Lung microvascular endothelial cell (primary cell): ENCODE measurements at regions not wholly inside any gene's neighbourhood (a gene's known extent, or its start where the extent isn't known, plus 50 kb on each side); places are given as distances from the start of the nearest gene placed in this dataset.

Experiments
- DNase-seq, 2 donors: peaks; one replicate each; pipeline versions ENCODE4 v3.0.0 to v3.0.0-alpha.2; 2010; ENCODE audit warnings: low read depth in 2 of 2

DNA sequence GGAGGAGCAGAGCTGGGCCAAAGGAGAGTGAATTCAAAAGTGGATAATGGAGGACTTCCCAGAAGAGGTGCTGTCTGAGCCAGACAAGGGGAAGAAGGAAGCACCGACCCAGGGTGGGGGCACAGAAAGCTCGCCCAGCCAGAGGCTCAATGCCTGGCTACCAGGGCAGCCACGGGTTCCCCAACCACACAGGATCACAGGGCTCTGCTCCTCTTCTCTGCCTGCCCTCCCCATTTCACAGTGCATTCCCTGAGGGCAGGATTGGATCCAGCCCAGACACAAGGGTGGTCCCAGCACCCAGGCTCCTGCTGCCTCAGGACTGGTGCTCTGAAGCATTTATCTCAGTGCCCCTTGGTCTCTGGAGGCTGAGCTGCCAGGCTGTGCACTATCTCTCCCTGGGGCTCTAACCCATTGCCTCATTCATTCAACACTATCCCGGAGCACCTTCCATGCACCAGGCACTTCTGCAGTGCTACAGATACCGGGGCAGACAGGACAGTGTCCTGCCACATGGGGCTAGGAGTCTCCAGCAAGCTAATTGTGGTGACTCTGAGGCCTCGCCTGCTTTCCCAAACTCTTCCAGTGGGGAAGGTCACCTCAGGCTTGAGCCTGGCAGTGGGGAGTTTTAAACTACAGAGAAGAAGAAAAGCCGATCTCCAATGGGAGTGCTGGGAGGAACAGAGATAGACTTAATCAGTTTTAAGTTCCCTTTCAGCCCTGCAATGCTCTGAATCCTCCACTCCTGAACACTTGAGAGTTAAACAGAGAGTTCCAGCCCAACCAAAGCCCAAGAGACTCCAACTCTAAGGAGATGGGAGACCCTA, 201.8 kb upstream of the ZMIZ1 start:
- no peak for DNase-seq

DNA sequence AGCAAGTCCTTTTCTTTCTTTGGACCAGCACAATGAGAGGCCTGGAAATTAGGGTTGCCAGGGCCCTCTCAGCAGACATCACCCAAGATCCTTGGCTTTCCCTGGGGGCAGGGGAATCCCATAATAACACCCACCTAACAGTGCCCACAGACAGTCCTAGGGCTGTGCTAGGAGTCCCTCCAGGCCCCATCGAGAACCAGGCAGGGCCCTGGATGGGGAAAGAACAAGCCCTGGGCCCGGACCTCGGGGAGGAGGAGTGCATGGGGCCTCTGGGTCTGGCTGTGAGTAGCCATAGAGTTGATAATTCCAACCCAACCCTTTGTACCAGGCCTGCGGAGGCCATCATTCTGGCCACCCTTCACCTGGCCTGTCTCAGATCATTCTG, 201.2 kb upstream of the ZMIZ1 start:
- DNase-seq = no peak

DNA sequence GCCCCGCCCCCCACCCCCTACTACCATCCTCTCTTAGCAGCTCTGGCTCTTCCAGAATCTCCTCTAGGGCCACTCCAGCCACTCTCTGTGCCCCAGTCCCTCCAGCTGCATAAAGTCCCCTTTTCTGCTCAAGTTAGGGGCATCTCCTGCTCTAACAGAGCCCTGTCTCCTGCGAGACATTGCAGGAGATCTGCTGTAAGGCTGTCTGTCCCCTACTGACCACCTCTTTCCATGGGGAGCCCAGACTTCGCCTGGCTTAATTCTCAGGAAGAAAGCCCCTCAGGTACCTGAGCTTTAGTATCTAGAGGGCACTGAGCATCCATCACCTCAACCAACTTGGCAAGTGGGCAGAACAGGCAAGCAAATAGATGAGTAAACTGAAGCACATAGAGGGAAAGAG, 200.7 kb upstream of the ZMIZ1 start:
- DNase-seq = no peak

DNA sequence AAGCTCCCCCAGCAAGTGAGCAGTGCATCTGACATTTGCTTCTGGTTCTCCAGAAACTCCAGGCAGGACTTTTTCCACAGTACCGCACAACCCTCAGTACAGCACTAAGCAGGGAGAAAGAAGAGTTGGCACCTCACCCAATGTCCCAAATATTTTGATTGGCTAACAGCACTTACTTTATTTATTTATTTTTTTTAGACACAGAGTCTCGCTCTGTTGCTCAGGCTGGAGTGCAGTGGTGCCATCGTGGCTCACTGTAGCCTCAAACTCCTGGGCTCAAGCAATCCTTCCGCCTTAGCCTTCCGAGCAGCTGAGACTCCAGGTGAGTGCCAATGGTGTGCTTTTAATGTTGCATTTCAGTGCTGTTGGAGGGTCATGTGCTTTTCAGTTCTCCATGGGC, 200.3 kb upstream of the ZMIZ1 start:
- DNase-seq = no peak

DNA sequence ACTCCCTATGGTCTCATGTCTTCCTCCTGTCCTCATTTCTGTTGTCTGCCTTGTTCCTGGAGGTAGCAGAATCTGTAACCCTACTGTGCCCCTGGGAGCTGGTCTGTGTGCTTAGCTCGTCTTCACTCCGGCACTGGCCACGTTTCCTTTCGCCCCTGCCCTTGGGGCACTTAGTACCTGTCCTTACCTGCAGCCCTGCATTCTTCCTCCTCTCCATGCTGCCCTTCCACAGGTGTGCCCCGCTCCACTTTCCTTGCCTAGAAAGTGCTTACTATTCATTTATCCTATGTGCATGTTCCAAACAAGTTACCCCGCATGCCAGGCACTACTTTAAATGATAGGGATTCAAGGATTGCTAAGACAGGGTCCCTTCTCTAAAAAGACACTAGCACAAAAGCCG, 199.9 kb upstream of the ZMIZ1 start:
- no peak for DNase-seq

DNA sequence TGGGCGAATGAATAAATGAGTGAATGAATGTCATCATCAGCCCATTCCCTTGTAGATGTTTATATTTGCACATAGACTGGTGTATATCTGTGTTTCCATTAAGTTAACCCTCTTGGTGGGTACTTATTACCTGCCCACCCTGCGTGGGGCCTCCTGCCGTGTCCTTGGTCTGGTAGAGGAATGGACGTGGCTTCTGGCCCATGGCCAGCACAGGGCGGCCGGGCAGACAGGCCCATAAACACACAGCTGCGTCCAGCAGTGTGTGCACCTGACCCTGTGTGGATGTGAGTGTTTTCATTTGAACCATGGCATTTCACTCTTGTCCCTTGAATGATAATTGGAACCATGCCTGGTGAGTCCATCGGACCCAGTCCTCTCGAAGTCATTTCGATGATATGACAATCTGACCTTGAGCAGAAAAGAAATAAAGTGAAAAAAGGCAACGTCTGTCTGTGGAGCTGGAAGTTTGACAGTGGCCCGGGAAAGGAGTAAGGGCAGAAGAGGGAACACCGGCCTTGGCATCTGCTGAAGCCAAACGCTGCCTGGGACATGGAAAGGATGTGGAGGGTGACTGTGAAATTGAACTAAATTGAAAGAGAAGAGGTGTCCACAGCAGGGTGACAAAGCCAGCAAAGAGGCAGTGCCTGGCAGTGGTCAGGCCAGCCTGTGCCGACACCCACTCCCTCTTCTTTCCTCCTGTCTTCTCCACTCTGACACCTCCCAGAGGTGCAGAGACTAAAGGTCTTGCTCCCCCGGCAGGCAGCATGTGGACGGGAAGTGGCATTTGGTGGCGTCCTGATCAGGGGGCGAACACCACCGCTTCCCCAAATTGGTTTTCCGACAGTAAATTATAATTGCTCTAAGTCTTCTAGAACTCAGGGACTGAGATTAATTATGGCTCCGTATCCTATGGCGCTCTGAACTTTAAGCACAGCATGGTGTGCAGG, 199.0 kb upstream of the ZMIZ1 start:
- DNase-seq = no peak

DNA sequence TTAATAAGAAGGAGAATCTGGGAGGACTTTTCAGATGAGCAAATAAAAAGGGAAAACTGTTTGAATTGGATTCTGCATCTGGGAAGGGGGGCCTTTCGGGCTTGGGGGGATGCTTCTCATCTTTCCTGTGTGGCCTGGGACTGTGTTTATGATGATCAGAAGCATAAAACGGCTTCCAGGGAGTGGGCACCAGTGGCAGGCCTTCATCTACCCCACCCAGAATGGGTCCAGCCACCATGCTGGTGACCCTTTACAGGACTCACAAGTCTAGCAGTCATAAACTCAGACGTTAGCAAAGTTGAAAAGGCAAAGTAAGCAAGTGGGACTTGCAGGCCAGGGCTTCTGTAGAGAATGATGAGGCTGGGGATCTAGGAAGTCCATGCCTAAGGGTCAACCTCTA, 198.3 kb upstream of the ZMIZ1 start:
- DNase-seq = no peak

DNA sequence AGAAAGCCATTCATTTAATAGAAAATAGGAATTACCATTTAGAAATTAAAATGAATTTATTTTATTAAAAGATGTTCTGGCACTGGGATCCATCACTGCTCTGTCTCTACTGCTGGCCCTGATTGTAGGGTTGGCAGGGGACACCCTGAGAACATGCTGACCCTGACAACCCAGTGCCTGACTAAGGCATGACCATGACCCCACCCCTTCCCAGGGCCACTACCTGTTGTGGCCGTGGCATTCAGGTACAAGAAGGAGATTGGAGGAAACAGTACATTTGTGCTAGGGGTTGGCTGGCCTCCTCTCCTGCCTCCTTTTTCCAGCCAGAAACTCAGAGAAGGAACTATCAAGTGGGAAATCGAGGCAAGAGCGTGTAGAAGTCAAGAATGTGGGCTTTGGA, 197.0 kb upstream of the ZMIZ1 start:
- no peak for DNase-seq

DNA sequence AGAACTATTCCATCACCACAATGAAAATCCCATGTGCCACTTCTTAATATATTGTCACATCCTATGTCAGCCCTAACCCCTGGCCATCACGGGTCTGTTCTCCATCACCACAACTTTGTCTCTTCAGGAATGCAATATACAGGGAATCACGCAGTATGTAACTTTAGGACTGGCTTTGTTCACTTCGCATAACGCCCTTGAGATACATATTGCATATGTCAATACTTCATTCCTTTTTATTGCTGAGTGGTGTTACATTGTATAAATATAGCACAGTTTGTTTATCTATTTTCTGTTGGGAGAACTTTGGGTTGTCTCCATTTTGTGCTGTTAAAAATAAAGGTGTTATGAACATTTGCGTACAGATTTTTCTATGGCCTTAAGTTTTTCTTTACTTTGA, 195.4 kb upstream of the ZMIZ1 start:
- no peak for DNase-seq

DNA sequence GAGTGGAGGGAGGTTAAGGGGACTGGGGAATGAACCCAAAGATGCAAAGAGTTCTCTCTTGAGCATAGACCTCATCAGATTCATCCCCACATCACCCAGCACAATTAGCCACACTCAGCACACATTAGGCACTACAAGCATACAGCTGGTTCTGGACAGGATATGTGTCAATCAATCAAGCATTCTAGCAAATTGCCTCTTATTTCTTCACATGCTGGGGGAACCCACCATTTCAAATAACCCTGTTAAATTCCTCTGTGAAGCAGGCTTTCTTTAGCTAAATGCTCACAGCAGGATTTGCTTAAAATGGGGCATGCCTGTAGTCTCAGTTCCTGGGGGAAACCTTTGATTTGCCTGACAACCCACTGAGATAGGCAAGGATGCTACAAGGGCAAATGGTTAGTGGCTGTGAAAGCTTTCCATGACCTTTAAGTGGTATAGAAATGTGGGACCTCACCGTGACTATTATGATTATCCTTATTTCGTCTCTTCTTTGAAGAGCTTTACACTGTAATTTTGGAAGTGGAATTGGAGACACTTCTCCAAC, 193.4 kb upstream of the ZMIZ1 start:
- no peak for DNase-seq

DNA sequence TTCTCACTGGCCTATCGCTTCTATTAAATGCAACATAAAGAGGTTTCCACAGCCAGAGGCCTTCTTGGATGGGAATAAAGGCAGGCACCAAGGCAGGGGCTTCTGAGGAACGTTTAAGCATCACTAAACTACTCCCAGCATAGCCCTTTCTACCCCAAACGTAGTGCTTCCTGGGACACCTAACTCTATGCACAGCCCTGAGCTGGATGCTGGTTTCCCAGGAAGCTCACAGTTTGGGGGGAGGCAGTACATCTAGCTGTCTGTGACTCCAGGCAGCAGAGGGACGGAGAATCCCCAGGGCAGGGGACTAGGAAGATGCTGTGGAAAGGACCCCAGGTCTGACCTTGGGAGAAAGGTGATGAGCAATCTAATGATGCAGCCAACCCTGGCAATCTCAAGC, 192.8 kb upstream of the ZMIZ1 start:
- no peak for DNase-seq

DNA sequence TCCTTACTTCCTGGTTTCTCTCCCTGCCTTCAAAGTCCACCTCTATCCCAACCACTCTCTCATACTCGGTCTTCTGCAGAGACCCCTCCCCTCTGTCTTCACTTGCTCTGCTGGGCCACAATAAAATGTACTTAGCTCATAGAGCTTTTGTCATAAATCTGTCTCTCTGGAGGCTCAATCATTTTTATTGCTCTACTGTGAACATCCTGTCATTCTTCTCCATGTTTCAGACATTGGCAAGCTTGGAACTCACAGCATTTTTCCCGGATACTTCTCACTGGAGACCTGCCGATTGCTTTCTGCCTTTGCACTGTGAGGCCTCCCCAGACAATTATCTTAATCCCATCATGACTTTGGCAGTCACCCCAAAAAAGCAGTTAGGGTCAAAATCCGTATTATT, 192.3 kb upstream of the ZMIZ1 start:
- DNase-seq = peak in 1 of 2 donors; percentile 74

DNA sequence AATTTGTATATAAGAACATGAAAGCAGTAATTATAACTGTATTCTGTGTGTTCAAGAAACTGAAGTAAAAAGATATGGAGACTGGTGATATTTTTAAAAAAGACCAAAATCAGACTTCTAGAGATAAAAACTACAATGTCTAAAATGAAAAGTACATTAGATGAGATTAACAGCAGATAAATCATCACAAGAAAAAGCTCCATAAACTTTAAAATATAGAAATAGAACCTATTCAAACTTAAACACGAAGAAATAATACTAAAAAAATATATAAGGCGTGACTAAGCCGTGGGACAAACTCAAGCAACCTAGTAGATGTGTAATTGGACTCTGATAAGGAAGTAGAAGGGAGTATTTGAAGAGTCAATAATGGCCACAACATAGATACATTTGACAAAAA, 189.1 kb upstream of the ZMIZ1 start:
- no peak for DNase-seq

DNA sequence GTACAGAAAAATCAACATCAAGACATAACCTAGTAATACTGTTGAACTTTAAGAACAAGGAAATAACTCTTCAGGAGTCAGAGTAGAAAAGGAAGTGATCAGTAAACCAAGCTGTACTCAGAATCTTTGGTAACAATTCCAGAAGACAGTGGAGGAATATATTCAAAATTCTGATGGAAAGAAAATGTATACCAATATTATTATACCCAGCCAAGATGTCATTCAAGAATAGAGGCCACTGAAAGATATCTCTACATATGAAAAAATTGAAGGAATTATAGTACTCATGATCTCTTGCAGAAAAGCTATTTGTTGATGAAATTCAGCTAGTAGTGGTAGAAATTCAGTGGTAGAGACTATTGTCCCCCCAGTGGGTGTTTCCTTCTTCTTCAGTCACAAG, 182.6 kb upstream of the ZMIZ1 start:
- DNase-seq = no peak

DNA sequence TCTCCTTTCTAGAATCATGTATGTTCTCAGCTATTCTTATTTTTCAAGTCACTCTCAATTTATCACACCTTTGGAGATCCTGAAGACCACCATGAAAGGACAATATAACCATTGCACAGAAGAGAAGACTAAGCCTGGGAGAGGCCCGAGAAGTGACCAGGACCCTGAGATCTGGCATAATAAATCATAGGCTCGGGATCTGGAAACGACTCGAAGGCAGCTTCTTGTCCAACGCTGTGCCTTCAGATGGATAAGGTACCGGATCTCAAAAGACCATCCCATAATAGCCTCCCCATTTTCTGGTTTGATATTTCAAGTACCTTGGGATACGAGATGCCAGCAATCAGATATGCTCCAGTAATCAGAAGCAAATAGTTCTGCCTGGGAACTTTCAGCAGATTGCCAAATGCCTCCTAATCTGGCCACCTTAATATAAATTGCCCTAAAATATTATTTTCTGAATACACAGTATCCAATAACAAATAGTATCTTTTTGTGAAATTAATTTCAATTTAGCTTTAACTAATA, 179.2 kb upstream of the ZMIZ1 start:
- no peak for DNase-seq

DNA sequence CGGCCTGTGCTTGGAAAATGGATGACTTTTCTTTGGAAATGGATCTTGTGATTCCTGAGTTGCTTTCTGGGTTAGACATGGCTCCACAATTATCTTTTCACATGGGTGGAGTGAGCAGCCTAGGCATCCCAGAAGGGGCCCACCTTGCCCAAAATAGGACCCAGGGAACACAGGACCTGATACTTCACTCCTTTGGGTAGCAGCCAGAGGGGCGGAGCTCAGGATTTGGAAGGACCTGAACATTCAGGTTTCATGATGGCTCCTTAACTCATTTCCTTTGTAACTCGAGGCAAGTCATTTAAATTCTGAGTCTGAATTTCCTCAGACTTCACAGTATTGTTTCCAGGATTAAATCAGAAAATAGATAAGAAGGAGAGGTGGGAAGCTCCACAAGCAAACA, 178.3 kb upstream of the ZMIZ1 start:
- no peak for DNase-seq

DNA sequence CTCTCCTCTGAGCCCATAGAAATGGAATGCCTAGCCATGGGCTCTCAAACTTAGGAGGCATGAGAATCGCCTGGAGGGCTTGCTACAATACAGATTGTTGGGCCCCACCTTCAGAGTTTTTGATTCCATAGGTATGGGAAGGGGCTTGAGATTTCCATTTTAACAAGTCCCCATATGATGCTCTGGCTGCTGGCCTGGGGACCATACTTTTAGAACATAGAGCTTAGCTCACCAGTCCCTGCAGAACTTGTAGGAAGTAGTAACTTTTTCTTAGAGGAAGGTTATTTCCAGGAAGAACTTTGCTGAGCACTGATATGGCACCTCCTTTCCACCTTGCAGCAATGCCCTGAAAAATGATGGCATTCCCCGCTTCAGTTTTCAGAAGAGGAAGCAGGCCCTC, 177.0 kb upstream of the ZMIZ1 start:
- DNase-seq = no peak

DNA sequence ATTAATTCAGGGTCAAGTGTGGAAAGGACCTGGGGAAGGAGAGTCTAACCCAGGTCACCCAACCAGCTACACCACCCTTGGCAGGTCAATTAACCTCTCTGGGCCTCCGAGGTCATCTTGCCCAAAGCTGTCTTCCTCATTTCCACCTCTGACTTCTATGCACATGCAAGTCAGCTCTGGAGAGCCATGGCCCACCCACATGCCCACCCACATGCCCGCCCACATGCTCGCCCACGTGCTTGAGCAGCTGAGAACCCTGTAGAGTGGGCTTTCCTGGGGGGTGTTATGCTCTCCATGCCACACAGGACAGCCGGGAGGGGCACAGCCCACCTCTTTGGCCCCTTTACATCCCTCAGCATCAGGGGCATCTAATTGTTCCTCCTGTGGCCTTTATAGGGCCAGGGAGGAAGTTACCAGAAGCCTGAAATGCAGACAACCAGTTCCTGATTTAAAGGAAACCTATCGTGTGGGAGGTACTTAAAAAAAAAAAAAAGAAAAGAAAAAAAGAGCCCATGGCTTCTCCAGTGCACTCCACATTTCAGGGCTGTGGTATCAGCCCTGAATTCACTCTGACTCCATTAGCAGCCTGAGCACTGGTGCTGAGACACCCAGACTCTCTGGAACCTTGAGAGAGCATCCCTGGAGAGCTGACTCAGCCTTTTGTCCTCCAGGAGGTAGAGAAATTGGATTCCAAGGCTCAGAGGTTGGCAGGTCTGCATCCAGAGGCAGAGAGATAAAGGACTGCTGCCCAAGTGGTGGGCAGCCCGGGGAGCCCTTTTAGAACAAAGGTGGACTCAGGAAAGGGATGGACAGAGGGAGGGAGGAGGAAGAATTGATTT, 176.2 kb upstream of the ZMIZ1 start:
- DNase-seq = no peak

DNA sequence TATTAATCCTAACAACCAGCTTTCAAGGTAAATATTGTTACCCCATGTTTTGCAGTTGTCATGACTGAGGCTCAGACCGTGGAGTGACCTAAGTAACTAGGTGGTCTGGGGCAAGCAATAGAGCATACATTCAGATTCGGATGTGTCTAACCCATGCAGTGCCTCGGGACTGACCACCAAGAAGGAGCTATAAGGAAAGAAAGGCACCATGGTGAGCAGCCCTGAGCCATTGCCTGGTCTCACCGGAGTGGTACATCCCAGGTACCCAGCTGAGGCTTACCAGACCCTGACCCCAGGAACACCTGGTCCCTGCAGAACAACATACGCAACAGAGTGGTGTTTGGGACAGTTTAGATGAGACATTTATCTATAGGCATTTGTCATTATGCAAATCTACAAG, 175.5 kb upstream of the ZMIZ1 start:
- no peak for DNase-seq

DNA sequence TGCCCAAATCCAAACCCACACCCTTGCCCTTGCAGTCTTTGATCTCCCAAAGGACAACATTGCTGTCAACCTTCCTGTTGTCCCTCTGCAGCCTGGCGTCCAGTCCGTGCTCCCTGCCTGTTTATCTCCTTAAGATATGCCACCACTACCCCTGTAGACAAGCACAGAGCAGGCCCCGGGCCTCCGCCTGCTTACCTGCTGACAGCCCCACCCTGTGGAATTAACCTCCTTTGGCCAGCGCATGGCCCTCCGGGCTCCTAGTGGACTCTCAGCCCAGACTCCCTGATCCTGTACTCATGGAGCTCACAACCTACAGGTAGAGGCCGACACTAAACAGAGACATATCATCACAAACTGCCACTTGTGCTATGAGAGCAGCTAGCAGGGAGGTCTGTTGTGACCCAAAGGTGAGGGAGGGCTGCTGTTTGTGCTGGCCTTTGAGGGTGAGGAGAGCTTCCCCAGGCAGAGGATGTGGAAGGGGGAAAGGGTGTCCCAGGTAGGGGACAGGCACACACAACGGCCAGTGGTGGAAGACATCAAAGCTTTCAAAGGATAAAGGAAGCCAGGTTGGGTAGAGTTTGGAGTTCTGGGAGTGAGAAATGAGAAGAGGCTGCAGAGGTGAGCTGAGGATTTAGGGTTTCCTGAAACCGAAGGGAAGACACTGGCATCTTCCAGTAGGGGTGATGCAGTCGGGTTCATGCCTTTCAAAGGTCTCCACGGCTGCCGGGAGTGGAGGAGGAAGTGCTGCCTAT, 174.5 kb upstream of the ZMIZ1 start:
- no peak for DNase-seq

DNA sequence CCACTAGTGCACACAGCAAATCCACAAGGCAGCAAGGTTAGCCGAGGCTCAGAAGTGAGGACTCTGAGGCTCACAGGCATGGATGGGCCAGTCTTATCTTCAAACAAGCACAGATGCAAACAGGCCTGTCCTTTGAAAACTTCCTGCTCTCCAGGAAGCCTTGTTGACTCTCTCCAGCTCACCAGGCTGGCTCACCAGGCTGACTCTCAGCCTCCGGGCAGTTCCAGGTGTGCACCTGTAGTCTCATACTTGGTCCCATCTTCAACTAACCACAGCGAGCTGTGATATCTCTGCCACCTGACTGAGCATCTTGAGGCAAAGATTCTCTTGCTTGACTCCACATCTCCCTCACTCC, 173.9 kb upstream of the ZMIZ1 start:
- DNase-seq = no peak
